Liver (tissue), 7 donors: ENCODE measurements at regions not wholly inside any gene's neighbourhood (a gene's known extent, or its start where the extent isn't known, plus 50 kb on each side); places are given as distances from the start of the nearest gene placed in this dataset.
"Not testable (repeated sequence)": the region's sequence is repeated elsewhere in the genome, so short reads cannot be mapped to it uniquely, and the experiment has no call there.

Source experiments
- DNase-seq: peaks from one replicate; pipeline ENCODE4 v3.0.0-alpha.2; 2017; ENCODE audit warnings: low spot score
- H3K27ac ChIP-seq, 2 donors: one replicate each; pipeline ENCODE4 v1.7.0; 2013; ENCODE audit warnings: inconsistent platforms in 2 of 2, low read length in 2 of 2, control low read depth in 1 of 2, low read depth in 1 of 2, mild to moderate bottlenecking in 1 of 2
- H3K27me3 ChIP-seq, 4 donors: one replicate each; pipeline versions ENCODE4 v1.6.1 to v1.7.0; 2013; ENCODE audit warnings: low read length in 3 of 4, inconsistent platforms in 1 of 4, mild to moderate bottlenecking in 1 of 4, moderate library complexity in 1 of 4; ENCODE audit not compliant: control insufficient read depth in 4 of 4, insufficient read depth in 4 of 4
- H3K36me3 ChIP-seq, 4 donors: one replicate each; pipeline versions ENCODE4 v1.6.1 to v1.7.0; 2013; ENCODE audit warnings: low read length in 3 of 4, mild to moderate bottlenecking in 3 of 4, low read depth in 1 of 4, moderate library complexity in 1 of 4; ENCODE audit not compliant: control insufficient read depth in 4 of 4, insufficient read depth in 3 of 4
- H3K4me1 ChIP-seq, 4 donors: one replicate each; pipeline versions ENCODE4 v1.6.1 to v1.7.0; 2013; ENCODE audit warnings: low read length in 3 of 4, mild to moderate bottlenecking in 3 of 4, moderate library complexity in 1 of 4; ENCODE audit not compliant: control insufficient read depth in 4 of 4, insufficient read depth in 4 of 4
- H3K4me3 ChIP-seq, 3 donors: one replicate each; pipeline versions ENCODE4 v1.6.1 to v1.7.0; 2013; ENCODE audit warnings: low read length in 3 of 3, control low read depth in 1 of 3, low read depth in 1 of 3, mild to moderate bottlenecking in 1 of 3
- H3K9ac ChIP-seq, 2 donors: one replicate each; pipeline ENCODE4 v1.7.0; 2013; ENCODE audit warnings: low read length in 2 of 2, mild to moderate bottlenecking in 2 of 2, moderate library complexity in 2 of 2, control low read depth in 1 of 2, low read depth in 1 of 2
- H3K9me3 ChIP-seq, 4 donors: one replicate each; pipeline versions ENCODE4 v1.6.1 to v1.7.0; 2013; ENCODE audit warnings: low read length in 3 of 4; ENCODE audit not compliant: control insufficient read depth in 4 of 4
- EGR1 ChIP-seq, 2 donors: IDR thresholded peaks; 2 replicates each; pipeline ENCODE4 v1.6.1; 2016 to 2018; ENCODE audit warnings: antibody characterized with exemption in 2 of 2, low read depth in 2 of 2
- FOXA1 ChIP-seq: IDR thresholded peaks from 2 replicates; pipeline ENCODE4 v1.6.1; 2016; ENCODE audit warnings: antibody characterized with exemption
- HNF4A ChIP-seq, 2 donors: conservative IDR thresholded peaks; 2 replicates each; pipeline ENCODE4 v1.6.1; 2016; ENCODE audit warnings: antibody characterized with exemption in 2 of 2, mild to moderate bottlenecking in 2 of 2
- NR2F2 ChIP-seq: IDR thresholded peaks from 2 replicates; pipeline ENCODE4 v1.6.1; 2016; ENCODE audit warnings: antibody characterized with exemption
- RXRA ChIP-seq, 2 donors: IDR thresholded peaks; 2 replicates each; pipeline ENCODE4 v1.6.1; 2017 to 2018; ENCODE audit warnings: antibody characterized with exemption in 2 of 2, mild to moderate bottlenecking in 1 of 2
- SP1 ChIP-seq: IDR thresholded peaks from 2 replicates; pipeline ENCODE4 v1.6.1; 2018; ENCODE audit warnings: antibody characterized with exemption, mild to moderate bottlenecking
- TAF1 ChIP-seq: conservative IDR thresholded peaks from 2 replicates; pipeline ENCODE4 v1.6.1; 2016; ENCODE audit warnings: antibody characterized with exemption, mild to moderate bottlenecking
- YY1 ChIP-seq: IDR thresholded peaks from 2 replicates; pipeline ENCODE4 v1.6.1; 2016; ENCODE audit warnings: antibody characterized with exemption, mild to moderate bottlenecking
- WGBS: extraction: QIAGEN DNeasy Blood & Tissue Kit; methylation state at CpG from one replicate; pipeline ENCODE4 v1.1.7; 2013; 5-methylcytosine and 5-hydroxymethylcytosine counted together
- TF ChIP-seq, protein P1 (sequence below): IDR thresholded peaks from 2 replicates; pipeline ENCODE4 v1.6.1; 2016; ENCODE audit warnings: antibody characterized with exemption
- donor health status: healthy.
- donor health status: healthy.
- donor health status: healthy.
- donor health status: healthy.

DNA sequence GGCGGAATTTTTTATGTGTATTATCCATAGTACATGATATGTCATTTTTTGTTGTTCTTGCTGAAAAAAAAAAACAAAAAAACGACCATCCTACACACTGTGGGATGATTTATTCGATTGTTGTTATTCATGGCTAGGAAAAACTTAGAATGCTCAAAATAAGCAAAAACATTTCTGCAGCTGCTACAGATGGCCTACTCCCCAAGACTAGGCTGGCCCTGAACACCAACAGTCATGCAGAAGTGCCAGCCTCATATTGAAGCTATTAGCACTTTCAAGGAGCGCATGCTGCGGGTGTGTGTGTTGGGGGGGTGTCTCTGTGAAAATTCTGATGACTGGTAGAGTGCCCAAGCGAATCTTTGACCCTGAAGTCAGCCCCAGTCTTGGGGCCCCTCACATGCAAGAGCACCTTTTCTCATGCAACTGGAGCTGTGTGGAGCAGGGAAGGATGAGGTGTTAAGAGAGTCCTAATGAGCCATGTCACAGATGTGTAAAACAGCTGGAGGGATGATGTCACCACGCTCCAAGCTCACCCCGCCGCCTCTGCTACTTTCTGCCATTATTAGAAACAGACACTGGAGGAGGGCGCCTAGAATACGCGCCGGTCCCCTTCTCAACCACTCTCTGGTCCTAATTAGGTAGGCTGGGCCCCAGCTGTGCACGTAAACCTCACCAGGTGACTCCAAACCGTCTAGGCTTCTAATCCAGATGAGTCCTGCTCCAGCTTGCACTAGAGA, 61.0 kb upstream of the SMIM23 start (continued):
- TF ChIP-seq, protein P1, sequence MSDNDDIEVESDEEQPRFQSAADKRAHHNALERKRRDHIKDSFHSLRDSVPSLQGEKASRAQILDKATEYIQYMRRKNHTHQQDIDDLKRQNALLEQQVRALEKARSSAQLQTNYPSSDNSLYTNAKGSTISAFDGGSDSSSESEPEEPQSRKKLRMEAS: no peak
- TF ChIP-seq TAF1: no peak
- no peak for TF ChIP-seq RXRA (IDR thresholded peaks at IDR 0.05)
- TF ChIP-seq SP1: no peak
- no peak for TF ChIP-seq YY1
- TF ChIP-seq HNF4A (conservative IDR thresholded peaks at IDR 0.05): no peak

- H3K4me1 ChIP-seq: no peaks in the 10 kb centered on the region
- no peaks in the 10 kb centered on the region for H3K36me3 ChIP-seq
- WGBS: 68% methylated on average over 3 of the region's 3 CpGs
- no peak overlapping the region for H3K4me3 ChIP-seq
- no peak overlapping the region for H3K27ac ChIP-seq
- no peak overlapping the region for H3K9ac ChIP-seq
- H3K27me3 ChIP-seq: peaks cover 0 to 3% (median 0%) of the 10 kb centered on the region in 4 donors
- H3K9me3 ChIP-seq: peaks cover 0 to 12% (median 6%) of the 10 kb centered on the region in 4 donors
- TF ChIP-seq NR2F2: no peak
- no peak for DNase-seq
These were observed 60.4 kb upstream of the SMIM23 start for GRCh38 chr5:171725205-171725601.

DNA sequence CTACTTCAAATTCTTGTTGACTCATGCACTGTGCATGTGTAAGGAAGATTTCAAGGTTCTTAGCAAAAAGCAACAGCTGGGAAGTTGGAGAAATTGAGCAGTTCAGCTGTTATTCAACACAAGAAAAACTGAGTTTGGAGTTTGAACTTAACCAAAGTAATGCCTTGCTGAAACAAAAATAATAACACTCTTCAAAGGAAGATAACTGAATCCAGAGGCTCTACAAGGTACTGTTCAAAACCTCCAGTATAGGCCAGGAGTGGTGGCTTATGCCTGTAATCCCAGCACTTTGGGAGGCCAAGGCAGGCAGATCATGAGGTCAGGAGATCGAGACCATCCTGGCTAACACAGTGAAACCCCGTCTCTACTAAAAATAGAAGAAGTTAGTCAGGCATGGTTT, 58.8 kb upstream of the SMIM23 start:
- not testable (repeated sequence) for DNase-seq, H3K4me3 ChIP-seq, H3K4me1 ChIP-seq, H3K27ac ChIP-seq, H3K27me3 ChIP-seq, H3K9ac ChIP-seq, H3K36me3 ChIP-seq
- 81% methylated on average over 2 of the region's 2 CpGs for WGBS
- H3K9me3 ChIP-seq: peaks cover 0 to 12% (median 6%) of the 10 kb centered on the region in 4 donors

DNA sequence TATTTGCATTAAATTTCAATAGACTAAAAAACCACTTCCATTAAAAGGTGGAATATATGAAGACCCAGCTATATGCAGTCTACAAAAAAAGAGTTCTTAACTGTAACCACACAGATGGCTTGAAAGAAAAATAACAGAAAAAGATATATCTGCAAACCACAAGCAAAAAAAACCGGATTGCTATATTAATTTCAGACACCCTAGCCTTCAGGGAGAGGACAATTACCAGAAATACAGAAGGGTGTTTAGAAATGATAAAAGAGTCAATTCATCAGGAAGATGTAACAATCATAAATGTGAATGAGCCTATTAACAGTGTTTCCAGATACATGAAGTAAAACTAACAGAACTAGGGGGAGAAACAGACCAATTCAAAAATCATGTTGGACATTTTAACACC, 56.9 kb upstream of the SMIM23 start:
- H3K9me3 ChIP-seq: peaks cover 0 to 12% (median 6%) of the 10 kb centered on the region in 4 donors
- H3K27me3 ChIP-seq: no peaks in the 10 kb centered on the region
- TF ChIP-seq EGR1 (IDR thresholded peaks at IDR 0.05; ENCODE audit: low read depth in 2 of 2): no peak
- no peak for TF ChIP-seq FOXA1
- H3K4me3 ChIP-seq: no peak overlapping the region
- no peak for DNase-seq
- H3K4me1 ChIP-seq: no peaks in the 10 kb centered on the region
- no peak overlapping the region for H3K27ac ChIP-seq
- H3K9ac ChIP-seq: no peak overlapping the region
- WGBS: 84% methylated on average over 1 of the region's 1 CpG
- H3K36me3 ChIP-seq: no peaks in the 10 kb centered on the region
